ENCODE measurements at regions not wholly inside any gene's neighbourhood (a gene's known extent, or its start where the extent isn't known, plus 50 kb on each side); places are given as distances from the start of the nearest gene placed in this dataset.

- Histone ChIP-seq H3K9me3 (ENCODE audit: control insufficient read depth in 5 of 5, low read length in 5 of 5) (peaks cover 0 to 4% (median 0%) of the 10 kb centered on the region in 5 donors), H3K36me3 (ENCODE audit: control insufficient read depth in 5 of 5, insufficient read depth in 5 of 5, low read length in 5 of 5) (no peaks in the 10 kb centered on the region), H3K27ac (ENCODE audit: low read depth, low read length) (no peak overlapping the region), H3K4me3 (ENCODE audit: low read depth in 1 of 5, low read length in 5 of 5) (peak overlapping the region in 3 of 5 donors; percentile 42 to 55 (median 54)), H3K27me3 (ENCODE audit: control insufficient read depth in 5 of 5, insufficient read depth in 4 of 5, low read length in 5 of 5) (peaks cover 13 to 40% (median 29%) of the 10 kb centered on the region in 5 donors), H3K4me1 (ENCODE audit: control insufficient read depth in 5 of 5, insufficient read depth in 5 of 5, low read length in 5 of 5) (peaks cover 0 to 14% (median 13%) of the 10 kb centered on the region in 5 donors), H3K9ac (ENCODE audit: low read length in 5 of 5) (no peak overlapping the region)
Observed at GRCh38 chr11:115660030-115660805, 156.0 kb upstream of the CADM1 start.

GRCh38 chr11:115659061-115659963 lies 155.1 kb upstream of the CADM1 start:
- Histone ChIP-seq H3K9me3 (ENCODE audit: control insufficient read depth in 5 of 5, low read length in 5 of 5) (peaks cover 0 to 4% (median 0%) of the 10 kb centered on the region in 5 donors), H3K4me1 (ENCODE audit: control insufficient read depth in 5 of 5, insufficient read depth in 5 of 5, low read length in 5 of 5) (peaks cover 0 to 14% (median 13%) of the 10 kb centered on the region in 5 donors), H3K36me3 (ENCODE audit: control insufficient read depth in 5 of 5, insufficient read depth in 5 of 5, low read length in 5 of 5) (no peaks in the 10 kb centered on the region), H3K27ac (ENCODE audit: low read depth, low read length) (no peak overlapping the region), H3K27me3 (ENCODE audit: control insufficient read depth in 5 of 5, insufficient read depth in 4 of 5, low read length in 5 of 5) (peaks cover 13 to 40% (median 29%) of the 10 kb centered on the region in 5 donors), H3K4me3 (ENCODE audit: low read depth in 1 of 5, low read length in 5 of 5) (peak overlapping the region in 4 of 5 donors; percentile 42 to 55 (median 54)), H3K9ac (ENCODE audit: low read length in 5 of 5) (no peak overlapping the region)

- H3K9ac ChIP-seq (ENCODE audit: low read length in 5 of 5), result no peak overlapping the region
- H3K36me3 ChIP-seq (ENCODE audit: control insufficient read depth in 5 of 5, insufficient read depth in 5 of 5, low read length in 5 of 5), result no peaks in the 10 kb centered on the region
- peaks cover 0 to 4% (median 0%) of the 10 kb centered on the region in 5 donors for H3K9me3 ChIP-seq (ENCODE audit: control insufficient read depth in 5 of 5, low read length in 5 of 5)
- no peak overlapping the region for H3K27ac ChIP-seq (ENCODE audit: low read depth, low read length)
- no peak overlapping the region for H3K4me3 ChIP-seq (ENCODE audit: low read depth in 1 of 5, low read length in 5 of 5)
- peaks cover 13 to 44% (median 33%) of the 10 kb centered on the region in 5 donors for H3K27me3 ChIP-seq (ENCODE audit: control insufficient read depth in 5 of 5, insufficient read depth in 4 of 5, low read length in 5 of 5)
- peaks cover 0 to 20% (median 14%) of the 10 kb centered on the region in 5 donors for H3K4me1 ChIP-seq (ENCODE audit: control insufficient read depth in 5 of 5, insufficient read depth in 5 of 5, low read length in 5 of 5)
Observed at GRCh38 chr11:115657586-115657985, 153.4 kb upstream of the CADM1 start.

GRCh38 chr11:115656669-115657068 lies 152.5 kb upstream of the CADM1 start:
- Histone ChIP-seq H3K36me3 (ENCODE audit: control insufficient read depth in 5 of 5, insufficient read depth in 5 of 5, low read length in 5 of 5) (no peaks in the 10 kb centered on the region), H3K27ac (ENCODE audit: low read depth, low read length) (no peak overlapping the region), H3K4me1 (ENCODE audit: control insufficient read depth in 5 of 5, insufficient read depth in 5 of 5, low read length in 5 of 5) (peaks cover 0 to 20% (median 14%) of the 10 kb centered on the region in 5 donors), H3K4me3 (ENCODE audit: low read depth in 1 of 5, low read length in 5 of 5) (no peak overlapping the region), H3K9me3 (ENCODE audit: control insufficient read depth in 5 of 5, low read length in 5 of 5) (peaks cover 0 to 4% (median 0%) of the 10 kb centered on the region in 5 donors), H3K9ac (ENCODE audit: low read length in 5 of 5) (no peak overlapping the region), H3K27me3 (ENCODE audit: control insufficient read depth in 5 of 5, insufficient read depth in 4 of 5, low read length in 5 of 5) (peaks cover 13 to 47% (median 36%) of the 10 kb centered on the region in 5 donors)

GRCh38 chr11:115656041-115656440 lies 151.8 kb upstream of the CADM1 start:
- H3K27ac ChIP-seq (ENCODE audit: low read depth, low read length), result no peak overlapping the region
- H3K4me3 ChIP-seq (ENCODE audit: low read depth in 1 of 5, low read length in 5 of 5), result no peak overlapping the region
- peaks cover 13 to 45% (median 35%) of the 10 kb centered on the region in 5 donors for H3K27me3 ChIP-seq (ENCODE audit: control insufficient read depth in 5 of 5, insufficient read depth in 4 of 5, low read length in 5 of 5)
- H3K9ac ChIP-seq (ENCODE audit: low read length in 5 of 5), result no peak overlapping the region
- H3K9me3 ChIP-seq (ENCODE audit: control insufficient read depth in 5 of 5, low read length in 5 of 5), result peaks cover 0 to 4% (median 0%) of the 10 kb centered on the region in 5 donors
- H3K4me1 ChIP-seq (ENCODE audit: control insufficient read depth in 5 of 5, insufficient read depth in 5 of 5, low read length in 5 of 5), result peaks cover 0 to 20% (median 14%) of the 10 kb centered on the region in 5 donors
- no peaks in the 10 kb centered on the region for H3K36me3 ChIP-seq (ENCODE audit: control insufficient read depth in 5 of 5, insufficient read depth in 5 of 5, low read length in 5 of 5)

GRCh38 chr11:115654792-115655191 lies 150.6 kb upstream of the CADM1 start:
- peaks cover 0 to 17% (median 10%) of the 10 kb centered on the region in 5 donors for H3K4me1 ChIP-seq (ENCODE audit: control insufficient read depth in 5 of 5, insufficient read depth in 5 of 5, low read length in 5 of 5)
- no peak overlapping the region for H3K9ac ChIP-seq (ENCODE audit: low read length in 5 of 5)
- H3K4me3 ChIP-seq (ENCODE audit: low read depth in 1 of 5, low read length in 5 of 5), result no peak overlapping the region
- H3K27ac ChIP-seq (ENCODE audit: low read depth, low read length), result no peak overlapping the region
- peaks cover 13 to 42% (median 30%) of the 10 kb centered on the region in 5 donors for H3K27me3 ChIP-seq (ENCODE audit: control insufficient read depth in 5 of 5, insufficient read depth in 4 of 5, low read length in 5 of 5)
- H3K9me3 ChIP-seq (ENCODE audit: control insufficient read depth in 5 of 5, low read length in 5 of 5), result peaks cover 0 to 4% (median 0%) of the 10 kb centered on the region in 5 donors
- H3K36me3 ChIP-seq (ENCODE audit: control insufficient read depth in 5 of 5, insufficient read depth in 5 of 5, low read length in 5 of 5), result no peaks in the 10 kb centered on the region

- H3K4me1 ChIP-seq (ENCODE audit: control insufficient read depth in 5 of 5, insufficient read depth in 5 of 5, low read length in 5 of 5), result peaks cover 0 to 8% (median 1%) of the 10 kb centered on the region in 5 donors
- no peak overlapping the region for H3K4me3 ChIP-seq (ENCODE audit: low read depth in 1 of 5, low read length in 5 of 5)
- H3K36me3 ChIP-seq (ENCODE audit: control insufficient read depth in 5 of 5, insufficient read depth in 5 of 5, low read length in 5 of 5), result no peaks in the 10 kb centered on the region
- peaks cover 10 to 38% (median 22%) of the 10 kb centered on the region in 5 donors for H3K27me3 ChIP-seq (ENCODE audit: control insufficient read depth in 5 of 5, insufficient read depth in 4 of 5, low read length in 5 of 5)
- peaks cover 0 to 4% (median 0%) of the 10 kb centered on the region in 5 donors for H3K9me3 ChIP-seq (ENCODE audit: control insufficient read depth in 5 of 5, low read length in 5 of 5)
- H3K27ac ChIP-seq (ENCODE audit: low read depth, low read length), result no peak overlapping the region
- no peak overlapping the region for H3K9ac ChIP-seq (ENCODE audit: low read length in 5 of 5)
Observed at GRCh38 chr11:115653926-115654325, 149.7 kb upstream of the CADM1 start.

- H3K9me3 ChIP-seq (ENCODE audit: control insufficient read depth in 5 of 5, low read length in 5 of 5), result peaks cover 0 to 4% (median 0%) of the 10 kb centered on the region in 5 donors
- peaks cover 8 to 30% (median 18%) of the 10 kb centered on the region in 5 donors for H3K27me3 ChIP-seq (ENCODE audit: control insufficient read depth in 5 of 5, insufficient read depth in 4 of 5, low read length in 5 of 5)
- H3K9ac ChIP-seq (ENCODE audit: low read length in 5 of 5), result no peak overlapping the region
- no peak overlapping the region for H3K27ac ChIP-seq (ENCODE audit: low read depth, low read length)
- H3K36me3 ChIP-seq (ENCODE audit: control insufficient read depth in 5 of 5, insufficient read depth in 5 of 5, low read length in 5 of 5), result no peaks in the 10 kb centered on the region
- no peak overlapping the region for H3K4me3 ChIP-seq (ENCODE audit: low read depth in 1 of 5, low read length in 5 of 5)
- H3K4me1 ChIP-seq (ENCODE audit: control insufficient read depth in 5 of 5, insufficient read depth in 5 of 5, low read length in 5 of 5), result peaks cover 0 to 6% (median 0%) of the 10 kb centered on the region in 5 donors
Observed at GRCh38 chr11:115653076-115653475, 148.9 kb upstream of the CADM1 start.

- H3K27me3 ChIP-seq (ENCODE audit: control insufficient read depth in 5 of 5, insufficient read depth in 4 of 5, low read length in 5 of 5), result peaks cover 8 to 28% (median 18%) of the 10 kb centered on the region in 5 donors
- H3K36me3 ChIP-seq (ENCODE audit: control insufficient read depth in 5 of 5, insufficient read depth in 5 of 5, low read length in 5 of 5), result no peaks in the 10 kb centered on the region
- no peak overlapping the region for H3K9ac ChIP-seq (ENCODE audit: low read length in 5 of 5)
- H3K4me3 ChIP-seq (ENCODE audit: low read depth in 1 of 5, low read length in 5 of 5), result no peak overlapping the region
- H3K27ac ChIP-seq (ENCODE audit: low read depth, low read length), result no peak overlapping the region
- H3K9me3 ChIP-seq (ENCODE audit: control insufficient read depth in 5 of 5, low read length in 5 of 5), result peaks cover 0 to 4% (median 0%) of the 10 kb centered on the region in 5 donors
- peaks cover 0 to 6% (median 0%) of the 10 kb centered on the region in 5 donors for H3K4me1 ChIP-seq (ENCODE audit: control insufficient read depth in 5 of 5, insufficient read depth in 5 of 5, low read length in 5 of 5)
Observed at GRCh38 chr11:115652496-115652895, 148.3 kb upstream of the CADM1 start.
